B cell (primary cell): ENCODE measurements at regions not wholly inside any gene's neighbourhood (a gene's known extent, or its start where the extent isn't known, plus 50 kb on each side); places are given as distances from the start of the nearest gene placed in this dataset.

Experiments
- ATAC-seq: fragments of 200-7000 bp; cut with Tn5 transposase; one replicate; pipeline ENCODE4 v1.10.0; 2021; ENCODE audit warnings: low read depth, mild to moderate bottlenecking, moderate number of reproducible peaks, moderate library complexity
- CTCF ChIA-PET: fragments of 350-600 bp; sonication (Branson Sonifier 250); formaldehyde crosslinking; loops from one replicate; lab custom pipeline; 2021; ENCODE audit warnings: antibody characterized with exemption, inconsistent platforms; lab: Charles Lee
- POLR2A ChIA-PET: fragments of 350-600 bp; sonication (Branson Sonifier 250); formaldehyde crosslinking; loops from one replicate; lab custom pipeline; 2021; ENCODE audit warnings: antibody characterized with exemption; lab: Charles Lee
- DNase-seq: peaks from one replicate; pipeline ENCODE4 v3.0.0; 2013
- H2AFZ ChIP-seq: 2 replicates; pipeline ENCODE4 v1.6.1; 2012; ENCODE audit warnings: mild to moderate bottlenecking, low read depth, low read length; ENCODE audit not compliant: insufficient read depth, poor library complexity, severe bottlenecking
- H3K27ac ChIP-seq, 2 donors: 1 replicate in 1 of 2; 2 replicates in 1 of 2; pipeline ENCODE4 v1.5.1; 2012 to 2013; ENCODE audit warnings: low read length in 2 of 2, mild to moderate bottlenecking in 2 of 2, moderate library complexity in 1 of 2
- H3K27me3 ChIP-seq, 4 experiments: fragments of 200-600 bp in 1 of 4; sonication (generic) in 1 of 4; replicated peaks in 1 of 4; 1 replicate in 2 of 4; 2 replicates in 2 of 4; pipeline versions ENCODE4 v1.6.1 to v1.7.0; 2013 to 2016; ENCODE audit warnings: low read length in 3 of 4, mild to moderate bottlenecking in 2 of 4, mixed read lengths in 1 of 4, moderate library complexity in 1 of 4; ENCODE audit not compliant: insufficient read depth in 4 of 4, control insufficient read depth in 3 of 4; ENCODE audit errors: control extremely low read depth in 1 of 4
- H3K36me3 ChIP-seq, 2 experiments: replicated peaks in 1 of 2; 1 replicate in 1 of 2; 2 replicates in 1 of 2; pipeline versions ENCODE4 v1.6.1 to v1.7.1; 2013; ENCODE audit warnings: low read length in 1 of 2; ENCODE audit not compliant: insufficient read depth in 2 of 2, control insufficient read depth in 1 of 2; ENCODE audit errors: control extremely low read depth in 1 of 2, extremely low read depth in 1 of 2
- H3K4me1 ChIP-seq, 2 donors: fragments of 200-600 bp in 1 of 2; sonication (generic) in 1 of 2; 1 replicate in 1 of 2; 2 replicates in 1 of 2; pipeline versions ENCODE4 v1.5.1 to v1.6.1; 2013 to 2017; ENCODE audit warnings: low read length in 2 of 2; ENCODE audit not compliant: control insufficient read depth in 2 of 2, insufficient read depth in 2 of 2
- H3K4me2 ChIP-seq: replicated peaks from 2 replicates; pipeline ENCODE3; 2012; ENCODE audit warnings: mild to moderate bottlenecking, low read depth, low read length; ENCODE audit not compliant: poor library complexity, severe bottlenecking
- H3K4me3 ChIP-seq, 5 experiments: fragments of 200-600 bp in 1 of 5; sonication (generic) in 1 of 5; 1 replicate in 3 of 5; 2 replicates in 2 of 5; pipeline versions ENCODE4 v1.5.1 to v1.7.0; 2011 to 2016; ENCODE audit warnings: low read length in 4 of 5, mild to moderate bottlenecking in 4 of 5, low read depth in 2 of 5, control low read depth in 1 of 5, moderate library complexity in 1 of 5; ENCODE audit not compliant: insufficient read depth in 1 of 5; ENCODE audit errors: control extremely low read depth in 1 of 5, extremely low read depth in 1 of 5
- H3K79me2 ChIP-seq: fragments of 200-600 bp; sonication (generic); one replicate; pipeline ENCODE4 v1.6.0; 2016; ENCODE audit warnings: low read length; ENCODE audit not compliant: control insufficient read depth, insufficient read depth
- H3K9ac ChIP-seq: fragments of 200-600 bp; sonication (generic); 2 replicates; pipeline ENCODE4 v1.6.1; 2017; ENCODE audit warnings: mild to moderate bottlenecking, low read length, moderate library complexity
- H3K9me3 ChIP-seq, 3 donors: one replicate each; pipeline versions ENCODE4 v1.6.1 to v1.7.1; 2013; ENCODE audit warnings: low read length in 2 of 3; ENCODE audit not compliant: control insufficient read depth in 2 of 3, insufficient read depth in 1 of 3; ENCODE audit errors: control extremely low read depth in 1 of 3
- H4K20me1 ChIP-seq: 2 replicates; pipeline ENCODE4 v1.6.0; 2012; ENCODE audit warnings: mild to moderate bottlenecking, low read length; ENCODE audit not compliant: insufficient read depth, control insufficient read depth, poor library complexity, severe bottlenecking
- H3K27ac Mint-ChIP-seq: one replicate; pipeline ENCODE4 v1.8.0; 2021; ENCODE audit warnings: mixed read lengths
- H3K27me3 Mint-ChIP-seq: one replicate; pipeline ENCODE4 v1.8.0; 2021; ENCODE audit warnings: mixed read lengths
- H3K4me1 Mint-ChIP-seq: one replicate; pipeline ENCODE4 v1.8.0; 2021; ENCODE audit warnings: mixed read lengths
- H3K4me3 Mint-ChIP-seq: one replicate; pipeline ENCODE4 v1.8.0; 2021; ENCODE audit warnings: mixed read lengths
- H3K9me3 Mint-ChIP-seq: one replicate; pipeline ENCODE4 v1.8.0; 2022; ENCODE audit warnings: mixed read lengths; ENCODE audit not compliant: insufficient read depth
- CTCF ChIP-seq: fragments of 200-600 bp; IDR thresholded peaks from one replicate; pipeline ENCODE4 v1.8.0; 2022; ENCODE audit warnings: antibody characterized with exemption, mild to moderate bottlenecking
- EZH2 ChIP-seq: IDR thresholded peaks from 2 replicates; pipeline ENCODE4 v1.6.1; 2012; ENCODE audit warnings: borderline replicate concordance, low read depth, mild to moderate bottlenecking, moderate library complexity, low read length; ENCODE audit not compliant: insufficient read depth, poor library complexity, severe bottlenecking
- WGBS: methylation state at CpG from one replicate; pipeline ENCODE4 v1.1.5; 2013; ENCODE audit warnings: missing lambda C conversion rate; ENCODE audit not compliant: insufficient coverage; 5-methylcytosine and 5-hydroxymethylcytosine counted together
- intact Hi-C: fragments of 100-400 bp; cut with micrococcal nuclease; formaldehyde crosslinking; loops from one replicate; pipeline ENCODE4 v1.10.0; 2022

GRCh38 chr9:78831726-78832125, 534.8 kb downstream of the PSAT1 start:
- CTCF ChIA-PET = interaction anchor here (0.9 kb wide), 1 partner anchor 9 kb away, joined by 3 read pairs; no protein-coding TSS in a partner anchor

GRCh38 chr9:78835928-78836450, 539.1 kb downstream of the PSAT1 start:
- Mint-ChIP-seq H3K9me3 (no peaks in the 10 kb centered on the region), H3K4me1 (peaks cover 5% of the 10 kb centered on the region), H3K4me3 (no peak overlapping the region), H3K27me3 (no peaks in the 10 kb centered on the region), H3K27ac (no peak overlapping the region)
- Histone ChIP-seq H3K9me3 (no peaks in the 10 kb centered on the region), H3K9ac (no peak overlapping the region), H3K4me3 (no peak overlapping the region), H3K4me1 (no peaks in the 10 kb centered on the region), H3K27ac (no peak overlapping the region), H3K27me3 (no peaks in the 10 kb centered on the region), H4K20me1 (no peaks in the 10 kb centered on the region), H3K36me3 (no peaks in the 10 kb centered on the region), H2AFZ (no peak overlapping the region), H3K4me2 (no peak overlapping the region), H3K79me2 (no peaks in the 10 kb centered on the region)
- ATAC-seq (no peak), DNase-seq (no peak)
- intact Hi-C loops = no loop called here
- TF ChIP-seq CTCF (no peak), EZH2 (no peak)
- CTCF ChIA-PET = no interaction called here
- WGBS = no CpG with 5 or more reads among the region's 5 CpGs
- POLR2A ChIA-PET = no interaction called here

More at GRCh38 chr9:78831726-78832125, 534.8 kb downstream of the PSAT1 start:
- ATAC-seq = no peak
- no peak overlapping the region for H3K4me3 Mint-ChIP-seq
- Histone ChIP-seq H2AFZ (no peak overlapping the region), H3K36me3 (no peaks in the 10 kb centered on the region), H3K4me3 (no peak overlapping the region), H3K79me2 (no peaks in the 10 kb centered on the region), H4K20me1 (no peaks in the 10 kb centered on the region), H3K4me2 (no peak overlapping the region), H3K9ac (no peak overlapping the region), H3K27ac (no peak overlapping the region), H3K27me3 (peaks cover 0 to 4% (median 0%) of the 10 kb centered on the region in 4 experiments), H3K9me3 (no peaks in the 10 kb centered on the region), H3K4me1 (no peaks in the 10 kb centered on the region)
- no peaks in the 10 kb centered on the region for H3K9me3 Mint-ChIP-seq
- H3K27me3 Mint-ChIP-seq = peaks cover 3% of the 10 kb centered on the region
- no CpG with 5 or more reads among the region's 1 CpG for WGBS
- POLR2A ChIA-PET = no interaction called here
- no peak for DNase-seq
- TF ChIP-seq CTCF = no peak
- TF ChIP-seq EZH2 = no peak
- peaks cover 3% of the 10 kb centered on the region for H3K4me1 Mint-ChIP-seq
- intact Hi-C loops = no loop called here
- no peak overlapping the region for H3K27ac Mint-ChIP-seq
